ENCODE measurements at regions not wholly inside any gene's neighbourhood (a gene's known extent, or its start where the extent isn't known, plus 50 kb on each side); places are given as distances from the start of the nearest gene placed in this dataset.

GRCh38 chr10:83960125-83960524 lies 179.2 kb upstream of the GHITM start:
- ChIA-PET POLR2A (ENCODE audit: partially characterized antibody) (interaction anchor here (0.5 to 0.7 kb wide), 2 partner anchors 22 to 87 kb away, joined by 3 to 5 read pairs; no protein-coding TSS in a partner anchor), CTCF (ENCODE audit: partially characterized antibody) (interaction anchor here (0.6 to 8.9 kb wide), 10 partner anchors 9 to 159 kb away, joined by 3 to 85 read pairs (median 4); no protein-coding TSS in a partner anchor)
- Histone ChIP-seq H3K56ac (replicated peaks; ENCODE audit: insufficient read length, low read depth, low read length) (no peak overlapping the region), H2AK5ac (ENCODE audit: low read depth, low read length) (no peak overlapping the region), H4K5ac (ENCODE audit: insufficient read length, low read depth, low read length) (no peak overlapping the region), H2BK120ac (replicated peaks; ENCODE audit: low read depth, low read length) (no peak overlapping the region), H2BK12ac (ENCODE audit: low read depth, low read length) (no peak overlapping the region), H3K18ac (ENCODE audit: extremely low read depth, low read length) (no peak overlapping the region), H3K27me3 (replicated peaks in 1 of 4; ENCODE audit: control insufficient read depth in 3 of 4, extremely low read depth in 1 of 4, insufficient read depth in 3 of 4, low read length in 3 of 4) (peaks cover 2 to 34% (median 15%) of the 10 kb centered on the region in 4 experiments; a peak in 6 of 7 replicates), H2BK5ac (ENCODE audit: low read depth, low read length) (no peak overlapping the region), H3K23ac (ENCODE audit: insufficient read length) (no peak overlapping the region), H3K4ac (replicated peaks; ENCODE audit: insufficient read length, low read depth, low read length) (no peak overlapping the region), H3K79me2 (ENCODE audit: control insufficient read depth in 1 of 2, insufficient read depth in 2 of 2, low read length in 2 of 2) (no peaks in the 10 kb centered on the region), H3K36me3 (ENCODE audit: control insufficient read depth in 2 of 4, insufficient read depth in 4 of 4, low read length in 3 of 4) (no peaks in the 10 kb centered on the region), H2BK20ac (ENCODE audit: low read length) (no peak overlapping the region), H4K20me1 (replicated peaks in 1 of 2; ENCODE audit: control insufficient read depth in 1 of 2, insufficient read depth in 2 of 2, low read length in 2 of 2) (no peaks in the 10 kb centered on the region), H3K4me2 (ENCODE audit: insufficient read depth in 1 of 2, low read depth in 2 of 2, low read length in 2 of 2) (no peak overlapping the region), H3K4me1 (replicated peaks in 1 of 4; ENCODE audit: control insufficient read depth in 3 of 4, insufficient read depth in 4 of 4, low read length in 3 of 4) (peaks cover 3 to 10% (median 5%) of the 10 kb centered on the region in 4 experiments; a peak in 5 of 7 replicates), H3K79me1 (ENCODE audit: low read depth, low read length) (no peaks in the 10 kb centered on the region), H4K91ac (replicated peaks; ENCODE audit: insufficient read length, low read length) (no peak overlapping the region), H2AFZ (ENCODE audit: low read length) (no peak overlapping the region), H3K23me2 (ENCODE audit: low read depth, low read length) (no peaks in the 10 kb centered on the region; the same call in 1 of the 2 replicates), H3K27ac (ENCODE audit: low read depth, low read length) (no peak overlapping the region), H3K9ac (replicated peaks in 1 of 4; ENCODE audit: extremely low read depth in 1 of 4, low read depth in 3 of 4, low read length in 3 of 4) (no peak overlapping the region), H3K9me3 (ENCODE audit: insufficient read depth in 2 of 2, low read depth in 1 of 2, low read length in 1 of 2) (no peaks in the 10 kb centered on the region), H2BK15ac (ENCODE audit: low read length) (no peak overlapping the region), H3K14ac (ENCODE audit: insufficient read length) (no peak overlapping the region), H4K8ac (ENCODE audit: extremely low read depth, insufficient read depth, low read length) (no peak overlapping the region), H3K4me3 (ENCODE audit: extremely low read depth in 1 of 4, insufficient read depth in 2 of 4, low read depth in 3 of 4, low read length in 4 of 4) (no peak overlapping the region)
- DNase-seq (ENCODE audit: low read depth in 1 of 2, low spot score in 2 of 2) = no peak
- no peak for FAIRE-seq
- WGBS, 2 experiments (ENCODE audit: extremely low coverage in 1 of 2, insufficient coverage in 1 of 2, insufficient read length in 1 of 2, insufficient replicate concordance in 2 of 2, low coverage in 1 of 2, low lambda C conversion rate in 2 of 2, missing lambda C conversion rate in 1 of 2) = 94% methylated on average over 1 of the region's 1 CpG; no CpG with 5 or more reads in 1 of the 2 experiments
- TF ChIP-seq KDM5A (IDR thresholded peaks at IDR 0.05; ENCODE audit: low read length) (no peak), SP2 (IDR thresholded peaks at IDR 0.05; ENCODE audit: low read length) (no peak), ATF3 (IDR thresholded peaks at IDR 0.05; ENCODE audit: insufficient read depth, low read depth, low read length) (no peak), FOSL1 (IDR thresholded peaks at IDR 0.05; ENCODE audit: insufficient read depth, low read depth, low read length) (no peak), MAFK (IDR thresholded peaks at IDR 0.05; ENCODE audit: low read depth, low read length) (no peak), EP300 (IDR thresholded peaks at IDR 0.05; ENCODE audit: borderline replicate concordance in 1 of 2, low read depth in 2 of 2, low read length in 2 of 2) (no peak)
